ENCODE measurements at regions not wholly inside any gene's neighbourhood (a gene's known extent, or its start where the extent isn't known, plus 50 kb on each side); places are given as distances from the start of the nearest gene placed in this dataset.
A peak's percentile ranks its signal among the peaks of the same experiment; 100 is the strongest.

DNA sequence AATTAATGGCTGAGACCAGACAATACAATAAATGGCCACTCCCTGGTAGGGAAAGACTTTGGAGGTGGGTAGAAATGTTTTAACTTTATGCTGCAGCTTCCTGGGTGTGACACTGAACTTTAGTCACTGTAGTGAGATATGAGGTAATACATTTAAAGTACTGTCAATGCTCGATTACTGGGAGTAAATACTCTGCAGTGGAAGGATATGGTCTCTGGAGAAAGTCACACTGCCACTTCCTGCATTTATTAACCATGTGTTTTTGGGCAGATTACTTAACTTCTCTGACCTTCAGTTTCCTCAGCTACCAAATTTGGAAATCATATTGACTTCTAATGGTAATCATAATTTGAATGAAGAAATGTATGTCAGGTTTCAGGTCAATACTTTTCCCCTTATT, 317.1 kb upstream of the TGFBR2 start:
- Histone ChIP-seq H4K5ac (ENCODE audit: low read depth, low read length) (no peak overlapping the region), H3K27me3 (ENCODE audit: control insufficient read depth, insufficient read depth, low read length) (no peaks in the 10 kb centered on the region), H4K8ac (ENCODE audit: low read depth in 2 of 2, low read length in 2 of 2) (no peak overlapping the region), H3K79me1 (ENCODE audit: low read depth in 1 of 2, low read length in 2 of 2) (no peaks in the 10 kb centered on the region), H2BK15ac (ENCODE audit: low read depth, low read length) (no peak overlapping the region), H2BK20ac (ENCODE audit: low read depth, low read length) (no peak overlapping the region), H3K9me3 (ENCODE audit: control insufficient read depth, insufficient read depth, low read length) (no peaks in the 10 kb centered on the region), H3K9ac (ENCODE audit: low read depth, low read length) (no peak overlapping the region), H2AK5ac (ENCODE audit: low read depth, low read length) (no peak overlapping the region), H3K56ac (ENCODE audit: extremely low read depth, insufficient read depth, low read length) (no peak overlapping the region), H3K14ac (replicated peaks; ENCODE audit: low read depth, low read length) (0 out of 2 replicates have a peak overlapping the region, but pooled peaks have one; percentile 14), H2BK120ac (ENCODE audit: low read depth, low read length) (no peak overlapping the region), H3K4me2 (ENCODE audit: low read depth, low read length) (no peak overlapping the region), H2AFZ (replicated peaks; ENCODE audit: low read length, poor library complexity) (no peak overlapping the region), H3K36me3 (ENCODE audit: control insufficient read depth, insufficient read depth, low read length) (no peaks in the 10 kb centered on the region), H3K27ac (ENCODE audit: insufficient read depth, low read length) (no peak overlapping the region), H3K9me1 (ENCODE audit: insufficient read depth, low read length) (0 out of 2 replicates have a peak, but pooled peaks cover 6% of the 10 kb centered on the region), H4K91ac (ENCODE audit: insufficient read depth, low read depth, low read length) (no peak overlapping the region), H3K18ac (ENCODE audit: low read depth, low read length) (no peak overlapping the region), H4K20me1 (ENCODE audit: insufficient read depth, low read length) (no peaks in the 10 kb centered on the region), H2AK9ac (replicated peaks; ENCODE audit: low read depth, low read length, poor library complexity) (no peak overlapping the region), H3K4ac (ENCODE audit: low read depth, low read length) (0 out of 2 replicates have a peak overlapping the region, but pooled peaks have one; percentile 20), H3K23ac (ENCODE audit: low read depth, low read length) (no peak overlapping the region), H3K4me3 (ENCODE audit: insufficient read depth, low read depth, low read length) (no peak overlapping the region), H3K4me1 (ENCODE audit: control insufficient read depth, insufficient read depth, low read length) (peaks cover 9% of the 10 kb centered on the region), H2BK5ac (ENCODE audit: low read depth, low read length, poor library complexity, severe bottlenecking) (no peak overlapping the region)
- BruUV-seq (replicated peaks) = no TSS peak
- ChIA-PET POLR2A (ENCODE audit: unreplicated experiment) (no interaction called here), CTCF (no interaction called here)
- TF ChIP-seq, protein P1, sequence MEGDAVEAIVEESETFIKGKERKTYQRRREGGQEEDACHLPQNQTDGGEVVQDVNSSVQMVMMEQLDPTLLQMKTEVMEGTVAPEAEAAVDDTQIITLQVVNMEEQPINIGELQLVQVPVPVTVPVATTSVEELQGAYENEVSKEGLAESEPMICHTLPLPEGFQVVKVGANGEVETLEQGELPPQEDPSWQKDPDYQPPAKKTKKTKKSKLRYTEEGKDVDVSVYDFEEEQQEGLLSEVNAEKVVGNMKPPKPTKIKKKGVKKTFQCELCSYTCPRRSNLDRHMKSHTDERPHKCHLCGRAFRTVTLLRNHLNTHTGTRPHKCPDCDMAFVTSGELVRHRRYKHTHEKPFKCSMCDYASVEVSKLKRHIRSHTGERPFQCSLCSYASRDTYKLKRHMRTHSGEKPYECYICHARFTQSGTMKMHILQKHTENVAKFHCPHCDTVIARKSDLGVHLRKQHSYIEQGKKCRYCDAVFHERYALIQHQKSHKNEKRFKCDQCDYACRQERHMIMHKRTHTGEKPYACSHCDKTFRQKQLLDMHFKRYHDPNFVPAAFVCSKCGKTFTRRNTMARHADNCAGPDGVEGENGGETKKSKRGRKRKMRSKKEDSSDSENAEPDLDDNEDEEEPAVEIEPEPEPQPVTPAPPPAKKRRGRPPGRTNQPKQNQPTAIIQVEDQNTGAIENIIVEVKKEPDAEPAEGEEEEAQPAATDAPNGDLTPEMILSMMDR (conservative IDR thresholded peaks at IDR 0.05; ENCODE audit: low read depth, low read length) = no peak
- TF ChIP-seq RFX5 (IDR thresholded peaks at IDR 0.05; ENCODE audit: low read depth, low read length) (no peak), POLR2A (IDR thresholded peaks at IDR 0.05; ENCODE audit: low read depth, low read length) (no peak)
- TF ChIP-seq, protein P2, sequence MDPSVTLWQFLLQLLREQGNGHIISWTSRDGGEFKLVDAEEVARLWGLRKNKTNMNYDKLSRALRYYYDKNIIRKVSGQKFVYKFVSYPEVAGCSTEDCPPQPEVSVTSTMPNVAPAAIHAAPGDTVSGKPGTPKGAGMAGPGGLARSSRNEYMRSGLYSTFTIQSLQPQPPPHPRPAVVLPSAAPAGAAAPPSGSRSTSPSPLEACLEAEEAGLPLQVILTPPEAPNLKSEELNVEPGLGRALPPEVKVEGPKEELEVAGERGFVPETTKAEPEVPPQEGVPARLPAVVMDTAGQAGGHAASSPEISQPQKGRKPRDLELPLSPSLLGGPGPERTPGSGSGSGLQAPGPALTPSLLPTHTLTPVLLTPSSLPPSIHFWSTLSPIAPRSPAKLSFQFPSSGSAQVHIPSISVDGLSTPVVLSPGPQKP (IDR thresholded peaks at IDR 0.05; ENCODE audit: borderline replicate concordance, low read depth, low read length) = no peak
- DNase-seq (no peak), ATAC-seq (ENCODE audit: low read depth) (no peak)
- no CpG with 5 or more reads among the region's 1 CpG for WGBS, 2 experiments (ENCODE audit: extremely low coverage in 2 of 2, insufficient read length in 1 of 2)
- intact Hi-C loops (cut with micrococcal nuclease) (loop anchor here (5.0 kb wide), 2 partner anchors 128 to 318 kb away; partner anchors contain the start of gene TGFBR2), in situ Hi-C loops (cut with MboI; ENCODE audit: low sequenced_read_pairs) (no loop called here), dilution Hi-C loops (cut with HindIII; ENCODE audit: low sequenced_read_pairs, unreplicated experiment) (no loop called here)

All from IMR-90 (cell line).